Mesothelial cell of epicardium (in vitro differentiated cells): ENCODE measurements at regions not wholly inside any gene's neighbourhood (a gene's known extent, or its start where the extent isn't known, plus 50 kb on each side); places are given as distances from the start of the nearest gene placed in this dataset.

Experiments used
- DNase-seq, 2 experiments: peaks; one replicate each; pipeline ENCODE4 v3.0.0; 2021; ENCODE audit warnings: low spot score in 2 of 2; ENCODE audit not compliant: unreplicated experiment in 2 of 2
- H3K27ac Mint-ChIP-seq: 2 replicates; pipeline ENCODE4 v1.8.0; 2021; ENCODE audit warnings: mixed read lengths
- H3K27me3 Mint-ChIP-seq: 2 replicates; pipeline ENCODE4 v1.8.0; 2021; ENCODE audit warnings: low read depth, mixed read lengths
- H3K36me3 Mint-ChIP-seq: 2 replicates; pipeline ENCODE4 v1.8.0; 2021; ENCODE audit warnings: mixed read lengths
- H3K4me1 Mint-ChIP-seq: 2 replicates; pipeline ENCODE4 v1.8.0; 2021; ENCODE audit warnings: mixed read lengths
- H3K4me3 Mint-ChIP-seq: 2 replicates; pipeline ENCODE4 v1.8.0; 2021; ENCODE audit warnings: mild to moderate bottlenecking, moderate library complexity, mixed read lengths
- H3K9me3 Mint-ChIP-seq: 2 replicates; pipeline ENCODE4 v1.8.0; 2021; ENCODE audit warnings: mixed read lengths
- CTCF ChIP-seq: fragments of 200-600 bp; sonication (generic); IDR thresholded peaks from one replicate; pipeline ENCODE4 v1.5.0; 2021; ENCODE audit warnings: antibody characterized with exemption; ENCODE audit not compliant: unreplicated experiment

DNA sequence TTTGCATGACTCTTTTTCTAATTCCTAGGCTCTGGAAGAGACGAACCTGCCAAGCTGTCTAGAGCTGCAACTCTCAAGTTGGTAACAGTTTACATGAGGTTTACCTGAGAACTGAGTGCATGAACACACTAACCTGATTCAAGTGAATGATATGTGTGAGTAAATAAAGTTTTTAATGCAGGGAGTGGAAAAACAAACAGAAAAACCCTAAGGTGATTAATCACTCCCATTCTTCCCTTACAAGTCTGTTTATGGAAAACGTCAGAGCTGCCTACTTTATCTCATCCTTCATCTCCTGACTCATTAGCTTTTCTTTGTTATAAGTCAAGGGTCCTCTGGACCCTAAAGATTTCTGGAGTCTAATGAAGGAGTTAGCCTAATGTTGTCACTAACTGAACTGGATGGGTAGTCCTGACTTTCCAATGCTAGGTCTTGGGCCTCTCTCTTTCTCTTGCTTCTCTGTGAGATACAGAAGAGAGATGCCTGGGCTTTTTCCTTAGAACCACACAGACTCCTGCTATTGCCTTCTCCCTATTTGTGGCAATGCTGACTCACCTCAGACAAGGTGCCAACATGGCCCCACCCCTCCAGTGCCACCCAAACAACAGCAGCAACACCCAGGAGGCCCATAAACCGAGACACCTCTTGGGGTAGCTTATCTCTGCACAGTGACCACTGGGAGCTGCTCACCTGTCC, 952.4 kb downstream of the EPHA4 start:
- Mint-ChIP-seq H3K4me3 (no peak overlapping the region), H3K27ac (no peak overlapping the region), H3K4me1 (peaks cover 9% of the 10 kb centered on the region), H3K27me3 (peaks cover 4% of the 10 kb centered on the region), H3K9me3 (no peaks in the 10 kb centered on the region), H3K36me3 (no peaks in the 10 kb centered on the region)
- TF ChIP-seq CTCF: no peak
- no peak for DNase-seq

DNA sequence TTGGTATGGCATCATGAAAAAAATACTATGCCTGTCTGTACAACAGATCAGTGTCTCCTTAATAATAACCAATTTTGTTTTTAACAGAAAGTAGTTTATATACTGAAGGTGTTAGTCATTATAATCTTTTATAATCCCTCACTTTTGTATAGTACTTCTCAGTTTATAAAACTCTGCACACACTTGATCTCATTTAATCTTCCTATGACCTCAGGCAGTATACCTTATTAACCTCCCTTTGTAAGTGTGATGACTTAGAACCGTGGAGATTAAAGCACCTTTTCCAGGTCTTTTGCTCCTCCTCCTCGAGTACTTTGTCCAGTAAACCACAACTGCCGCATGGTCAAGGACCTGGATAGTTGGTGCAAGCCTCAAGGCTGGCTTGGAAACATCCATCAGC, 945.5 kb downstream of the EPHA4 start:
- H3K4me3 Mint-ChIP-seq: no peak overlapping the region

DNA sequence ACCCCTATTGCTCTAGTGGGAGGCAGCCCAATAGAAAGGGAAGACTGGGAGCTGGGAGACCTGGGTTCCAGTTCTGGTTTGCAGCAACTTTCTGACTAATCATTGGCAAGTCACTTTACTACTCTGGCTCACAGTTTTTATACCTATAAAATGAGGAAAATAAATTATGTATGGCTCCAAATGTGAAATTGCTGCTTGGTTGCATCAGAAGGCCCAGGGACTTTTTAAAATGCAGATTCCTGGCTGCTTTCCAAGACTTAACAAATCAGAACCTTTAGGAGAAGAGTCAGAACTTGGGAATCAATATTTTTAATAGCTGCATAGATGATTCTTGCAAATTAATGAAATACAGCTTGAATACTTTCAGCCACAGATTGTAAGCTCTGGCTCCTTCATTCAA, 943.9 kb downstream of the EPHA4 start:
- TF ChIP-seq CTCF: no peak
- H3K27me3 Mint-ChIP-seq: peaks cover 8% of the 10 kb centered on the region
- H3K36me3 Mint-ChIP-seq: no peaks in the 10 kb centered on the region
- no peaks in the 10 kb centered on the region for H3K4me1 Mint-ChIP-seq
- no peaks in the 10 kb centered on the region for H3K9me3 Mint-ChIP-seq
- no peak overlapping the region for H3K27ac Mint-ChIP-seq
- DNase-seq: no peak
- no peak overlapping the region for H3K4me3 Mint-ChIP-seq

More for the DNA sequence above, 945.5 kb downstream of the EPHA4 start:
- no peak for TF ChIP-seq CTCF
- DNase-seq: no peak
- H3K4me1 Mint-ChIP-seq: no peaks in the 10 kb centered on the region
- H3K27me3 Mint-ChIP-seq: peaks cover 9% of the 10 kb centered on the region
- no peak overlapping the region for H3K27ac Mint-ChIP-seq
- H3K36me3 Mint-ChIP-seq: no peaks in the 10 kb centered on the region
- no peaks in the 10 kb centered on the region for H3K9me3 Mint-ChIP-seq

DNA sequence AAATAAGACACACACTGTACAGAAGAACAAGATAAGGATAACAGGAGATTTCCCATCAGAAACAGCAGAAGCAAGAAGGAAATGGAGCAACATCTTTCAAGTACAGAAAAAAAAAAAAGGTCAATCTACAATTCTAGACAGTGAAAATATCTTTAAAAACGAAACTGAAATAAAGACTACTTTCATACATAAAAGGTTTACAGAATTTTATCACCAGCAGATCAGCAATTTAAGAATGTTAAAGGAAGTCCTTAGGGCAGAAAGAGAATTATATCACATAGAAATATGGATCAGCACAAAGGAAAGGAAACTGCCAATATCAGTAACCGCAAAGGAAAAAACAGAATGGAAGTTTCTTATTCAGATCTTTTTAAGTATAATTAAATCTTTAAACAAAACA, 931.0 kb downstream of the EPHA4 start:
- no peak for TF ChIP-seq CTCF
- no peaks in the 10 kb centered on the region for H3K9me3 Mint-ChIP-seq
- H3K4me3 Mint-ChIP-seq: no peak overlapping the region
- DNase-seq: no peak
- H3K27me3 Mint-ChIP-seq: peaks cover 4% of the 10 kb centered on the region
- no peak overlapping the region for H3K27ac Mint-ChIP-seq
- no peaks in the 10 kb centered on the region for H3K4me1 Mint-ChIP-seq
- H3K36me3 Mint-ChIP-seq: no peaks in the 10 kb centered on the region

- no peak overlapping the region for H3K4me3 Mint-ChIP-seq
- peaks cover 18% of the 10 kb centered on the region for H3K27me3 Mint-ChIP-seq
- DNase-seq: no peak
Observed at GRCh38 chr2:220646424-220646823, 925.7 kb downstream of the EPHA4 start.

More at GRCh38 chr2:220646424-220646823, 925.7 kb downstream of the EPHA4 start:
- no peaks in the 10 kb centered on the region for H3K36me3 Mint-ChIP-seq
- H3K9me3 Mint-ChIP-seq: no peaks in the 10 kb centered on the region
- peaks cover 4% of the 10 kb centered on the region for H3K4me1 Mint-ChIP-seq
- no peak overlapping the region for H3K27ac Mint-ChIP-seq
- no peak for TF ChIP-seq CTCF
